Epithelial cell of proximal tubule (primary cell): ENCODE measurements at regions not wholly inside any gene's neighbourhood (a gene's known extent, or its start where the extent isn't known, plus 50 kb on each side); places are given as distances from the start of the nearest gene placed in this dataset.

Experiments
- DNase-seq: peaks from one replicate; pipeline ENCODE4 v3.0.0-alpha.2; 2011; ENCODE audit warnings: low read depth
- H3K4me3 ChIP-seq: 2 replicates; pipeline ENCODE4 v1.5.1; 2011; ENCODE audit warnings: low read depth, mild to moderate bottlenecking, low read length
- TF ChIP-seq, protein P1 (sequence below): conservative IDR thresholded peaks from 2 replicates; pipeline ENCODE4 v1.5.1; 2012; ENCODE audit warnings: low read depth, mild to moderate bottlenecking, low read length

DNA sequence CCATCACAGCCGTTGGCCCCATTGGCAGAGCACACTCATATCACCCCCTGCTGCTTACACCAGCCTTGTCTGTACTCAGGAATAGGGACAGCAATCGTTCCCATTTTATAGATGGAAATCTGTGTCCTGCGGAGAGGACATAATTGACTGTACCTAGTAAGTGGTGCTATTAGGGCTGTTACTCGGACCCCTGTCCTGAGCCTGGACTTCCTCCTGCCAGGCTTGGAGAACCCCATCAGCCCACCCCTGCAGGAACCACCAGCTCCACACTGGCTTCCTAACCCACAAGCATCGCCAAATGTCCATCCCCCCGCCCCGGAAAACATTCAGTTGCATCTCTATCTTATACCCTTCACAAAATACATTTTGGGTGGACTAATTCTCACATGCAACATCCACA, 139.8 kb upstream of the RET start:
- H3K4me3 ChIP-seq: no peak overlapping the region
- TF ChIP-seq, protein P1, sequence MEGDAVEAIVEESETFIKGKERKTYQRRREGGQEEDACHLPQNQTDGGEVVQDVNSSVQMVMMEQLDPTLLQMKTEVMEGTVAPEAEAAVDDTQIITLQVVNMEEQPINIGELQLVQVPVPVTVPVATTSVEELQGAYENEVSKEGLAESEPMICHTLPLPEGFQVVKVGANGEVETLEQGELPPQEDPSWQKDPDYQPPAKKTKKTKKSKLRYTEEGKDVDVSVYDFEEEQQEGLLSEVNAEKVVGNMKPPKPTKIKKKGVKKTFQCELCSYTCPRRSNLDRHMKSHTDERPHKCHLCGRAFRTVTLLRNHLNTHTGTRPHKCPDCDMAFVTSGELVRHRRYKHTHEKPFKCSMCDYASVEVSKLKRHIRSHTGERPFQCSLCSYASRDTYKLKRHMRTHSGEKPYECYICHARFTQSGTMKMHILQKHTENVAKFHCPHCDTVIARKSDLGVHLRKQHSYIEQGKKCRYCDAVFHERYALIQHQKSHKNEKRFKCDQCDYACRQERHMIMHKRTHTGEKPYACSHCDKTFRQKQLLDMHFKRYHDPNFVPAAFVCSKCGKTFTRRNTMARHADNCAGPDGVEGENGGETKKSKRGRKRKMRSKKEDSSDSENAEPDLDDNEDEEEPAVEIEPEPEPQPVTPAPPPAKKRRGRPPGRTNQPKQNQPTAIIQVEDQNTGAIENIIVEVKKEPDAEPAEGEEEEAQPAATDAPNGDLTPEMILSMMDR: no peak
- no peak for DNase-seq

DNA sequence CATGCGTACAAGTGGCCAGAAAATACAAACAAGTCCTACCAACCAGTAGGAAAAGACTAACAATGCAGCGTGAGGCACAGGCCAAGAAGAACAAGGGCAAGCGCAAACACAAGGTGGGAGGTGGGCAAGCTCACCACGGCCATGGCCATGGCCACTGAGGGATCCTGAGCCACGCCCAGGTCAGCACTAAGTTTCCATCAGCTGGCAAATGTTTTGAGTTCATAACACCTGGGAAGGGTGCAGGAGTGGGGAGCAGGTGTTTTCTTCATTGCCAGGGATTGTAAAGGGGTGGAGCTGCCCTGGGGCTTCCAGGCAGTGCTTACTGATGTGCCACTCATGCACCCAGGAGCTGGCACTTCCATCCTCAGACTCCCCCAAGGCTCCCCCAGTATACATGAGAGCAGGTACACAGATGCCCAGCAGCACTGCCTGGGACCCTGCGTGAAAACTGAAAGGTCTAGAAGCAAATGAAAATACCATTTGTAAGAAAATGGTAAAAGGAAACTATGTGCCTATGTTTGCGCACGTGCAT, 139.2 kb upstream of the RET start:
- TF ChIP-seq, protein P1: no peak
- no peak overlapping the region for H3K4me3 ChIP-seq
- no peak for DNase-seq

DNA sequence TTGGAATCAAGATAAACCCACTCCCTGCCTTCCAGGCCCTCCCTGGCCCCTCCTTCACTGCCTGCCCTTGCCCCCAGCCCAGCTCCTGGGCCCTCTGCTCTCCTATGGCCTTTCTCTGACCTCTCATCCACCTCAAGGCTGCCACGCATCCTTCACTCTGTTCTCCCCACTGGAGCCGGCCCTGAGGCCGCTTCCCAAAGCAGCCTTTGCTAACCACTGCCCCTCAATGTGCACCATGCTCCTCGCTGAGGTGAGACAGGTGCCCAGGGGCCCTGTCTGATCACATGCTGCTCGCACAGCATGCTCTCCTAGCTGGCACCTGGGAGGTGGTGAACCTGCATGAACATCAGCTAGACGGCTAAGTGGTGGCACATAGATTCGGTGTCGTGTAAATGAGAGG, 138.5 kb upstream of the RET start:
- TF ChIP-seq, protein P1: no peak
- no peak for DNase-seq
- no peak overlapping the region for H3K4me3 ChIP-seq

DNA sequence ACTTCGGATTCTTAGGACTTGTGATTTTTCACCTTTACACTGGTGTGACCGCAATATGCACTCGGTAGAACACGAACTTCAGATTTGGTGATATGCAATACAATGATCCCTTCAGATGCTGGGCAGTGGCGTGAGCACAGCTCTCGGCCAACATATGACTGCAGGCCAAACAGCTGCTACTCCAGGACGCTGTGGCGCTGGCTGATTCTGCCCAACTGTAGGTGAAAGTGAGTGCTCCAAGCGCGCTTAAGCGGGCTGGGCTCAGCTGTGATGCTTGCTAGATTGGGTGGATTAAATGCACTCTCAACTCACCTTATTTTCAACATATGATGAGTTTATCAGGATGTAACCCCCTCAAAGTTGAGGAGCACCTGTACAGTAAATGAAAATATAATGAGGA, 137.6 kb upstream of the RET start:
- no peak overlapping the region for H3K4me3 ChIP-seq
- TF ChIP-seq, protein P1: no peak
- DNase-seq: no peak

DNA sequence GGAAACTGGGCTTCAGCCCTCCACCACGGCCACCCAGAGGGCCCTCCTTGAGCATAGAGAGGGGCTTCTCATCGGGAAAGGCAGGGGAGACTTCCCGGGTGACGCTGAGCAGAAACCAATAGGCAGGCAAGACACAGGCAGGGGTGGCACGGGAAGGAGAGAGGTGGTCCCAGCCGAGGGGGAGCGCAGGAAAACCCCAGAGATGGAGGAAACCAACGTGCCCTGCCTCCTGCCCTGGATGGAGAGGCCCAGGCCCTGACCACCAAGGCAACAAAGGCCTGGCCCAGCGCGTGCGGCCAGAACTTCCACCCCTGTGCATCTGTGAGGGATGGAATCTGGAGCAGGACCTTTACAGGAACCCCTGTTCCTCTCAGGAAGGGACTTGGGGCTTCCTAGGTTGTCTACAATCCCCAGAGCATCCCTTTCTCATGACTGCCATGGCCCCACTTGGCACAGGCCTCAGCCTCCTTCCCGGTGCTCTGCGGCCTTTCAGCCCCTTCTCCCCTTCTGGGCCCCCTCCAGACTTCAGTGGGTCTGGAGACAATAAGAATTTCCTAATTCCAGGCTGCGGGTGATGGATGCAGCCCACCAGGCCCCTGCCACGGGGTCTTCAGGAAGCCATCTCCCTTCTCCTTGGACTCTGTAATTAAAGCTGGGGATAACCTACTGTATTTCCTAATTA, 137.0 kb upstream of the RET start:
- no peak overlapping the region for H3K4me3 ChIP-seq
- no peak for DNase-seq
- TF ChIP-seq, protein P1: no peak

DNA sequence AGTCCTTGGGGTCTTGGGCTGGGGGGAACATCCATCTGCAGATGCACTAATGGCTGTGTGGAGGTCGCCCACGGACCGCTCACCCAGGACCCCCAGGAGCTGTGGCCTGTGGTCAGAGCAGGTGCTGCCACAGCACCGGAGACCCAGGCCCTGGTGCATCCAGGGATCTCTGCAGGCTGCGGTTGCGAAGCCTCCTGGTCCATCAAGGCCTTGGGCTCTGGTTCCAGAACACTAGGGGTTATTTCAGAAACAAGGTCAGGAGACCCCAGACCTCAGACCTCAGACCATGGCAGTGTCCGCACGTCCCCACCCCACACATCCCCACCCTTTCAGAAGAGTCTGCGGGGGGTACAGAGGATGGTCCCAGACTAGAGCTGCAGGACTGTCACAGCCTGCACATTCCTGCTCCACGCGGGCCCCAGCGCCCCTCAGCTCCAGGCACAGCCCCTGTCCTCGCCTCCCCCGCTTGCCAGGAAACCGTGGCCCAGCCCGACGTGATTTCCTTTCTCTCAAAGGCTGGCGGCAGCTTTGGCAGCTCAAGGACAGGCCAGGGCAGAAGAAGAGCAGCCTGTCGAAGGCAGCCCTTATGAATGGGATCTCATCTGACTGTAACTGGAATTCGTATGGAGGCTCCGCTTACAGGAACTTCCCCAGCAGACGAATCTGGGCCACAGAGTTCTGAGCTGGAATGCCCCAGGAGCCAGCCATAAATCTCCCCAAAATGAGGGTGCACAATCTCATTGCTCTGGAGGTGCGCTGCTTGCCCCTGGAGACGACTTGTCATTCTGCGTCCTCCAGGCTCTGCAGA, 136.2 kb upstream of the RET start:
- DNase-seq: no peak
- no peak overlapping the region for H3K4me3 ChIP-seq
- TF ChIP-seq, protein P1: no peak
